Smooth muscle cell (in vitro differentiated cells): ENCODE measurements at regions not wholly inside any gene's neighbourhood (a gene's known extent, or its start where the extent isn't known, plus 50 kb on each side); places are given as distances from the start of the nearest gene placed in this dataset.
"Not testable (repeated sequence)": the region's sequence is repeated elsewhere in the genome, so short reads cannot be mapped to it uniquely, and the experiment has no call there.

ENCODE experiments used
- DNase-seq: peaks from one replicate; lab custom pipeline; 2025; ENCODE audit not compliant: unreplicated experiment; lab: John Stamatoyannopoulos, UW
- H2AFZ ChIP-seq: fragments of 200-600 bp; sonication (generic); 2 replicates; pipeline ENCODE4 v1.6.0; 2016; ENCODE audit warnings: antibody characterized with exemption, low read depth, mild to moderate bottlenecking
- H3F3A ChIP-seq: fragments of 200-600 bp; sonication (generic); 2 replicates; pipeline ENCODE4 v1.6.0; 2017; ENCODE audit warnings: antibody characterized with exemption, low read depth
- H3K27ac ChIP-seq: fragments of 200-600 bp; sonication (generic); 2 replicates; pipeline ENCODE4 v1.5.1; 2016; ENCODE audit warnings: low read depth, mild to moderate bottlenecking
- H3K27me3 ChIP-seq: fragments of 200-600 bp; sonication (generic); 2 replicates; pipeline ENCODE4 v1.6.1; 2016; ENCODE audit warnings: low read depth, mild to moderate bottlenecking
- H3K36me3 ChIP-seq: fragments of 200-600 bp; sonication (generic); 2 replicates; pipeline ENCODE4 v1.5.1; 2016; ENCODE audit warnings: low read depth
- H3K4me1 ChIP-seq: fragments of 200-600 bp; sonication (generic); 2 replicates; pipeline ENCODE4 v1.5.1; 2016; ENCODE audit warnings: low read depth
- H3K4me2 ChIP-seq: fragments of 200-600 bp; sonication (generic); 2 replicates; pipeline ENCODE4 v1.6.0; 2016; ENCODE audit warnings: mild to moderate bottlenecking
- H3K4me3 ChIP-seq: fragments of 200-600 bp; sonication (generic); 2 replicates; pipeline ENCODE4 v1.5.1; 2016; ENCODE audit warnings: mild to moderate bottlenecking
- H3K79me2 ChIP-seq: fragments of 200-600 bp; sonication (generic); 2 replicates; pipeline ENCODE4 v1.6.0; 2016; ENCODE audit warnings: low read depth, mild to moderate bottlenecking
- H3K9ac ChIP-seq: fragments of 200-600 bp; sonication (generic); 2 replicates; pipeline ENCODE4 v1.6.0; 2016; ENCODE audit warnings: low read depth
- H3K9me3 ChIP-seq: fragments of 200-600 bp; sonication (generic); replicated peaks from 2 replicates; pipeline ENCODE4 v1.5.1; 2016; ENCODE audit warnings: low read depth
- H4K20me1 ChIP-seq: fragments of 200-600 bp; sonication (generic); 2 replicates; pipeline ENCODE4 v1.6.0; 2016; ENCODE audit warnings: low read depth
- WGBS: methylation state at CpG from one replicate; pipeline ENCODE4 v1.1.7; 2016; ENCODE audit warnings: low lambda C conversion rate; 5-methylcytosine and 5-hydroxymethylcytosine counted together
- TF ChIP-seq, protein P1 (sequence below): fragments of 200-600 bp; sonication (generic); IDR thresholded peaks from 2 replicates; pipeline ENCODE4 v1.5.1; 2017; ENCODE audit warnings: borderline replicate concordance, mild to moderate bottlenecking, antibody characterized with exemption; ENCODE audit not compliant: insufficient read depth, poor library complexity, severe bottlenecking

DNA sequence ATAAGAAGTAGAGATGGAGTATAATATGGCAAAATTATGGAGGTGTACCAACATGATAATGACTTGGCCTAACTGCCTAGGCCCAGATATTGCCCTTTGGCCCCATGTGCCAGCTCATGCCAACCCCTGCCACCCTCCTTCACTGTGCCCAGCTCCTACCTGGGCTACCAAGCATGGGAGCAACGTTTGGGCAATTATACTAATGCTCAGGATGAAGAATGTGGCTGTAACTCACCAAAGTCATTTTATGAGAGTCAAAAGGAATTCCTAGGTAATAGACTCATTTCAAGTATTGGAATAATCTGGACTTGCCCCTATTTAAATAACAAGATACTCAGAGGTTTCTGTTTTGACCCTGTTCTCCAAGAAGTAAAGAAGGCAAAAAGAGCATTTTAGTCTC, 240.2 kb upstream of the IL12A start:
- no peaks in the 10 kb centered on the region for H3F3A ChIP-seq
- no peaks in the 10 kb centered on the region for H3K79me2 ChIP-seq
- no peak overlapping the region for H3K4me3 ChIP-seq
- H3K27ac ChIP-seq = no peak overlapping the region
- WGBS = 43% methylated on average over 1 of the region's 1 CpG
- no peak for DNase-seq
- H3K27me3 ChIP-seq = no peaks in the 10 kb centered on the region
- H4K20me1 ChIP-seq = no peaks in the 10 kb centered on the region
- TF ChIP-seq, protein P1, sequence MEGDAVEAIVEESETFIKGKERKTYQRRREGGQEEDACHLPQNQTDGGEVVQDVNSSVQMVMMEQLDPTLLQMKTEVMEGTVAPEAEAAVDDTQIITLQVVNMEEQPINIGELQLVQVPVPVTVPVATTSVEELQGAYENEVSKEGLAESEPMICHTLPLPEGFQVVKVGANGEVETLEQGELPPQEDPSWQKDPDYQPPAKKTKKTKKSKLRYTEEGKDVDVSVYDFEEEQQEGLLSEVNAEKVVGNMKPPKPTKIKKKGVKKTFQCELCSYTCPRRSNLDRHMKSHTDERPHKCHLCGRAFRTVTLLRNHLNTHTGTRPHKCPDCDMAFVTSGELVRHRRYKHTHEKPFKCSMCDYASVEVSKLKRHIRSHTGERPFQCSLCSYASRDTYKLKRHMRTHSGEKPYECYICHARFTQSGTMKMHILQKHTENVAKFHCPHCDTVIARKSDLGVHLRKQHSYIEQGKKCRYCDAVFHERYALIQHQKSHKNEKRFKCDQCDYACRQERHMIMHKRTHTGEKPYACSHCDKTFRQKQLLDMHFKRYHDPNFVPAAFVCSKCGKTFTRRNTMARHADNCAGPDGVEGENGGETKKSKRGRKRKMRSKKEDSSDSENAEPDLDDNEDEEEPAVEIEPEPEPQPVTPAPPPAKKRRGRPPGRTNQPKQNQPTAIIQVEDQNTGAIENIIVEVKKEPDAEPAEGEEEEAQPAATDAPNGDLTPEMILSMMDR = no peak
- no peaks in the 10 kb centered on the region for H3K9me3 ChIP-seq
- H3K36me3 ChIP-seq = no peaks in the 10 kb centered on the region
- H3K9ac ChIP-seq = no peak overlapping the region
- H3K4me1 ChIP-seq = no peaks in the 10 kb centered on the region
- no peak overlapping the region for H3K4me2 ChIP-seq
- H2AFZ ChIP-seq = no peak overlapping the region

DNA sequence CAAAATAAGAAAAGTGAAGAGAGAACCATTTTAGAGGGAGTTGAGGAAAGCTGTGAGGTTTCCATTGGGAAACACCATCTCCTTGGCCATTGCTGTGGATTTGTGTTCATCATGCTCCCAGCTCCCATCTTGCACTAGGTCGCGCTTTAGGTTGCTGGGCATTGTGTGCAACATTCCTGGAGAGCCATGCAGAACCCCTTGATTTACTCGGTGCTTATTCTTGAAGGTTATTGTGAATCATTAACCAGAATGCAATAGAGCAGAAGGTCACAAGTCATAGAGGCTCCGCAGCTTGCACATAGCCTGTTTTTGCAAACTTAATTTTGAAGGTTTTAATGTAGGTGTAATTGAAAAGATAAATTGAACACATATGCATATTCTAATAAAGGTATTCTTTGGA, 239.2 kb upstream of the IL12A start:
- Histone ChIP-seq H3K4me1 (no peaks in the 10 kb centered on the region), H3F3A (no peaks in the 10 kb centered on the region), H3K4me2 (no peak overlapping the region), H4K20me1 (no peaks in the 10 kb centered on the region), H3K79me2 (no peaks in the 10 kb centered on the region), H2AFZ (no peak overlapping the region), H3K27ac (no peak overlapping the region), H3K4me3 (no peak overlapping the region), H3K9ac (no peak overlapping the region), H3K27me3 (no peaks in the 10 kb centered on the region), H3K9me3 (no peaks in the 10 kb centered on the region), H3K36me3 (no peaks in the 10 kb centered on the region)
- 95% methylated on average over 4 of the region's 4 CpGs for WGBS
- TF ChIP-seq, protein P1 = no peak
- no peak for DNase-seq

DNA sequence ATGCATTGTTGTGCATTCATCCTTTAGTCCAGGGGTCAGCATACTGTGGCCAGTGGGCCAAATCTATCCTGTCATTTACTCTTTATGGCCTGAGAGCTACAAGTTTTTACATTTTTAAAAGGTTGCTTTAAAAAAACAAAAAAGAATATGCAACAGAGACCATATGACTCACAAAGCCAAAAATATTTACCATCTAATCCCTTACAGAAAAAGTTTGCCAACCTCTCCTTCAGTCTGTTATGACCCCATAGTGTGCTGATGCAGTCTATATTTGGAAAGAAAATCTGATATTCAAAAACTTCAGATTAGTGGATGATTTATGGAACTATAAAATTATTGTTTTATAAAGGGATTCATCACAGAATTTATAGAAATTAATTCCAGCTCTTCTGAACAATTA, 237.5 kb upstream of the IL12A start:
- Histone ChIP-seq H3K27ac (peak overlapping the region; percentile 32), H3K36me3 (no peaks in the 10 kb centered on the region), H3K9me3 (no peaks in the 10 kb centered on the region), H3K9ac (no peak overlapping the region), H3K4me2 (peak overlapping the region; percentile 38), H3K4me3 (no peak overlapping the region), H4K20me1 (no peaks in the 10 kb centered on the region), H2AFZ (no peak overlapping the region), H3K27me3 (no peaks in the 10 kb centered on the region), H3K79me2 (no peaks in the 10 kb centered on the region), H3F3A (no peaks in the 10 kb centered on the region), H3K4me1 (no peaks in the 10 kb centered on the region)
- DNase-seq = no peak
- TF ChIP-seq, protein P1 = no peak

DNA sequence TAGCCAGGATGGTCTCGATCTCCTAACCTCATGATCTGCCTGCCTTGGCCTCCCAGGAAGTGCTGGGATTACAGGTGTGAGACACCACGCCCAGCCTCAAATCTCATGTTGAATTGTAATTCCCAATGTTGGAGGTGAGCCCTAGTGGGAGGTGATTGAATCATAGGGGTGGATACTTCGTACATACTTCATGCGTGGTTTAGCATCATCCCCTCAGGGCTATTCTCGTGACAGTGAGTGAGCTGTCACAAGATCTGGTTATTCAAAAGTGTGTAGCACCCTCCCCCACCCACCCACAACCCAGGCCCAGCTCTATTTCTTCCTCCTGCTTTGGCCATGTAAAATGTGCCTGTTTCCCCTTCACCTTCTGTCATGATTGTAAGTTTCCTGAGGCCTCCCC, 236.9 kb upstream of the IL12A start:
- Histone ChIP-seq H3K4me1 (no peaks in the 10 kb centered on the region), H4K20me1 (no peaks in the 10 kb centered on the region), H2AFZ (no peak overlapping the region), H3K27me3 (no peaks in the 10 kb centered on the region), H3K4me3 (no peak overlapping the region), H3K27ac (no peak overlapping the region), H3K36me3 (no peaks in the 10 kb centered on the region), H3K9me3 (no peaks in the 10 kb centered on the region), H3K4me2 (no peak overlapping the region), H3K9ac (no peak overlapping the region), H3K79me2 (no peaks in the 10 kb centered on the region), H3F3A (no peaks in the 10 kb centered on the region)
- 75% methylated on average over 5 of the region's 5 CpGs for WGBS
- DNase-seq = no peak
- TF ChIP-seq, protein P1 = no peak

DNA sequence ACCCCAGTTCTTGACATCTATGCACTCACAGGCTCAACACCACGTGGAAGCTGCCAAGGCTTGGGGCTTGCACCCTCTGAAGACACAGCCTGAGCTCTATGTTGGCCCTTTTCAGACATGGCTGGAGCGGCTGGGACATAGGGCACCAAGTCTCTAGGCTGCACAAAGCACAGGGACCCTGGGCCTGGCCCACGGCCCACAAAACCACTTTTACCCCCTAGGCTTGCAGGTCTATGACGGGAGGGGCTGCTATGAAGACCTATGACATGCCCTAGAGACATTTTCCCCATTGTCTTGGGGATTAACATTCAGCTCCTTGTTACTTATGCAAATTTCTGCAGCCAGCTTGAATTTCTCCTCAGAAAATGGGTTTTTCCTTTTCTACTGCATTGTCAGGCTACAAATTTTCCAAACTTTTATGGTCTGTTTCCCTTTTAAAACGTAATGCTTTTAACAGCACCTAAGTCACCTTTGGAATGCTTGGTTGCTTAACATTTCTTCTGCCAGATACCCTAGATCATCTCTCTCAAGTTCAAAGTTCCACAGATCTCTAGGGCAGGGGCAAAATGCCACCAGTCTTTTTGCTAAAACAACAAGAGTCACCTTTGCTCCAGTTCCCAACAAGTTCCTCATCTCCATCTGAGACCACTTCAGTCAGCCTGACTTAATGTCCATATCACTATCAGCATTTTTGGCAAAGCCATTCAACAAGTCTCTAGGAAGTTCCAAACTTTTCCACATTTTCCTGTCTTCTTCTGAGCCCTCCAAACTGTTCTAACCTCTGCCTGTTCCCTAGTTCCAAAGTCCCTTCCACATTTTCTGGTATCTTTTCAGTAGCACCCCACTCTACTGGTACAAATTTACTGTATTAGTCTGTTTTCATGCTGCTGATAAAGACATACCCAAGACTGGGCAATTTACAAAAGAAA, 232.1 kb upstream of the IL12A start:
- H3K27me3 ChIP-seq, H4K20me1 ChIP-seq, H3K4me3 ChIP-seq, H3K79me2 ChIP-seq, H3K36me3 ChIP-seq, H3F3A ChIP-seq, H3K4me1 ChIP-seq, H3K9ac ChIP-seq, H3K4me2 ChIP-seq, H3K27ac ChIP-seq, H3K9me3 ChIP-seq, DNase-seq, H2AFZ ChIP-seq: not testable (repeated sequence)
- 84% methylated on average over 5 of the region's 5 CpGs for WGBS
